Keratinocyte (primary cell): ENCODE measurements at regions not wholly inside any gene's neighbourhood (a gene's known extent, or its start where the extent isn't known, plus 50 kb on each side); places are given as distances from the start of the nearest gene placed in this dataset.

Experiments
- CTCF ChIP-seq, 3 experiments: IDR thresholded peaks in 1 of 3; conservative IDR thresholded peaks in 1 of 3; optimal IDR thresholded peaks in 1 of 3; 2 replicates in 2 of 3; 3 replicates in 1 of 3; pipeline versions ENCODE3 to v1.5.1; 2011; ENCODE audit warnings: low read length in 3 of 3, mild to moderate bottlenecking in 3 of 3, moderate library complexity in 2 of 3, control low read depth in 1 of 3, inconsistent platforms in 1 of 3; ENCODE audit not compliant: insufficient read depth in 2 of 3; ENCODE audit errors: extremely low read depth in 1 of 3
- EZH2 ChIP-seq: IDR thresholded peaks from one replicate; pipeline ENCODE4 v1.6.1; 2012; ENCODE audit warnings: inconsistent platforms, mild to moderate bottlenecking, low read length, moderate library complexity

- no peak for TF ChIP-seq CTCF (optimal IDR thresholded peaks at IDR 0.05 in 1 of 3, IDR thresholded peaks at IDR 0.05 in 1 of 3, conservative IDR thresholded peaks at IDR 0.05 in 1 of 3; ENCODE audit: extremely low read depth in 1 of 3, insufficient read depth in 2 of 3, low read length in 3 of 3)
- no peak for TF ChIP-seq EZH2
Observed at GRCh38 chr2:44097322-44097907, 71.3 kb upstream of the PPM1B start.
